BJ (cell line): ENCODE measurements at regions not wholly inside any gene's neighbourhood (a gene's known extent, or its start where the extent isn't known, plus 50 kb on each side); places are given as distances from the start of the nearest gene placed in this dataset.

Source experiments
- CTCF ChIA-PET: fragments of 350-600 bp; formaldehyde crosslinking; extraction: SDS; loops from one replicate; lab custom pipeline; 2021; ENCODE audit warnings: antibody characterized with exemption, inconsistent platforms; lab: Yijun Ruan, JAX
- POLR2A ChIA-PET: fragments of 300-600 bp; sonication (Branson Sonifier 250); formaldehyde crosslinking; extraction: SDS; loops from one replicate; lab custom pipeline; 2021; ENCODE audit warnings: antibody characterized with exemption; lab: Charles Lee
- DNase-seq: peaks from one replicate; pipeline ENCODE4 v3.0.0-alpha.2; 2011; ENCODE audit warnings: low read depth
- H3K27me3 ChIP-seq: 2 replicates; pipeline ENCODE4 v1.6.0; 2011; ENCODE audit warnings: low read length; ENCODE audit not compliant: control insufficient read depth, insufficient read depth
- H3K36me3 ChIP-seq: 2 replicates; pipeline ENCODE4 v1.5.1; 2011; ENCODE audit warnings: low read length; ENCODE audit not compliant: control insufficient read depth, insufficient read depth
- H3K4me3 ChIP-seq: 2 replicates; pipeline ENCODE4 v1.5.1; 2011; ENCODE audit warnings: low read depth, mild to moderate bottlenecking, control low read depth, low read length
- CTCF ChIP-seq: IDR thresholded peaks from 2 replicates; pipeline ENCODE4 v1.5.1; 2011; ENCODE audit warnings: low read depth, mild to moderate bottlenecking, control low read depth, inconsistent platforms, low read length, moderate library complexity; ENCODE audit not compliant: insufficient read depth

- TF ChIP-seq CTCF, result no peak
- ChIA-PET CTCF (no interaction called here), POLR2A (no interaction called here)
- Histone ChIP-seq H3K27me3 (no peaks in the 10 kb centered on the region), H3K4me3 (no peak overlapping the region), H3K36me3 (no peaks in the 10 kb centered on the region)
- no peak for DNase-seq
Measured at GRCh38 chr1:193377472-193377871, 191.1 kb upstream of the B3GALT2 start.

GRCh38 chr1:193372553-193372952 is 186.1 kb upstream of the B3GALT2 start:
- CTCF ChIA-PET, result no interaction called here
- no peaks in the 10 kb centered on the region for H3K36me3 ChIP-seq
- H3K4me3 ChIP-seq, result no peak overlapping the region
- no peak for DNase-seq
- TF ChIP-seq CTCF, result no peak
- POLR2A ChIA-PET, result no interaction called here
- no peaks in the 10 kb centered on the region for H3K27me3 ChIP-seq

GRCh38 chr1:193368302-193368701 is 181.9 kb upstream of the B3GALT2 start:
- POLR2A ChIA-PET, result no interaction called here
- no peaks in the 10 kb centered on the region for H3K36me3 ChIP-seq
- no peak for DNase-seq
- no peaks in the 10 kb centered on the region for H3K27me3 ChIP-seq
- CTCF ChIA-PET, result interaction anchor here (1.1 to 1.8 kb wide), 3 partner anchors 15 to 22 kb away, joined by 3 to 4 read pairs (median 3); no protein-coding TSS in a partner anchor
- H3K4me3 ChIP-seq, result no peak overlapping the region
- TF ChIP-seq CTCF, result no peak

- DNase-seq, result no peak
- no peak for TF ChIP-seq CTCF
- ChIA-PET POLR2A (no interaction called here), CTCF (interaction anchor here (1.2 to 1.8 kb wide), 2 partner anchors 15 to 19 kb away, joined by 3 to 4 read pairs; no protein-coding TSS in a partner anchor)
- no peaks in the 10 kb centered on the region for H3K36me3 ChIP-seq
- no peak overlapping the region for H3K4me3 ChIP-seq
- H3K27me3 ChIP-seq, result no peaks in the 10 kb centered on the region
Measured at GRCh38 chr1:193367863-193368262, 181.4 kb upstream of the B3GALT2 start.

- DNase-seq, result no peak
- Histone ChIP-seq H3K27me3 (no peaks in the 10 kb centered on the region), H3K4me3 (no peak overlapping the region), H3K36me3 (no peaks in the 10 kb centered on the region)
- TF ChIP-seq CTCF, result no peak
- POLR2A ChIA-PET, result no interaction called here
- CTCF ChIA-PET, result no interaction called here
Measured at GRCh38 chr1:193366764-193367507, 180.5 kb upstream of the B3GALT2 start.
